C4-2B (cell line): ENCODE measurements at regions not wholly inside any gene's neighbourhood (a gene's known extent, or its start where the extent isn't known, plus 50 kb on each side); places are given as distances from the start of the nearest gene placed in this dataset.

ENCODE experiments used
- ZFX ChIP-seq: fragments of 450-650 bp; IDR thresholded peaks from 2 replicates; pipeline ENCODE4 v1.6.1; 2017
- TF ChIP-seq, protein P1 (sequence below): fragments of 450-650 bp; conservative IDR thresholded peaks from 2 replicates; pipeline ENCODE4 v1.5.1; 2017; ENCODE audit warnings: mild to moderate bottlenecking

DNA sequence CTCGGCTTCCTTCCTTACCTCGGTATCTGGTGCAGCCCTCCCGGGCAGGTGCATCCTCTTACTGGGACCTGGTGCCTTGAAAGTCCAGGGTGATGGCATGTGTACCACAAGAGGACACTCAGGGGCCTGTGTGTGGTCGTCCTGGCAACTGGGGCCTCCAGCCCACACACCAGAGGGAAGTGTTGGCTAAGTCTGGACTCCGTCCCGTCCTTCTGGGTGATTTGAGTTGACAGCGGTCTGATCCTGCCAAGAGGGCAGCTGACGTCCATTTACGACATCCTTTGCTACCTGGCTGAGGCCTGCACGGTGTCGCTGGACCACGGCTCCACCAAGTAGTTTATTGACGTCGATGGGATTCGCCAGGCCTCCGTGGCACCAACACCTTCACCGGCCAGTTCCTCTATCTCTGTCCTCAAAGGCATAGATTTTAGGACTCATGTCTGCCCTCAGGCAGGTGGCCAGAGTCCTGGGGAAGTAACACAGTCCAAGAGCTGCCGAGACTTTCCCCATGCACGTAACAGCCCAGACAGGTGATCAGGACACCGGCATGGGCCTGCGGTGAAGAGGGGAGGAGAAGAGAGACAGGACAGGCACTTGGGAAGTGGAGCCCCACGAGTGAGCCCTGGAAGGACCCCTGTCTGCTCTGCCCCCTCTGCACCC is 186.0 kb upstream of the HDAC4 start:
- TF ChIP-seq, protein P1, sequence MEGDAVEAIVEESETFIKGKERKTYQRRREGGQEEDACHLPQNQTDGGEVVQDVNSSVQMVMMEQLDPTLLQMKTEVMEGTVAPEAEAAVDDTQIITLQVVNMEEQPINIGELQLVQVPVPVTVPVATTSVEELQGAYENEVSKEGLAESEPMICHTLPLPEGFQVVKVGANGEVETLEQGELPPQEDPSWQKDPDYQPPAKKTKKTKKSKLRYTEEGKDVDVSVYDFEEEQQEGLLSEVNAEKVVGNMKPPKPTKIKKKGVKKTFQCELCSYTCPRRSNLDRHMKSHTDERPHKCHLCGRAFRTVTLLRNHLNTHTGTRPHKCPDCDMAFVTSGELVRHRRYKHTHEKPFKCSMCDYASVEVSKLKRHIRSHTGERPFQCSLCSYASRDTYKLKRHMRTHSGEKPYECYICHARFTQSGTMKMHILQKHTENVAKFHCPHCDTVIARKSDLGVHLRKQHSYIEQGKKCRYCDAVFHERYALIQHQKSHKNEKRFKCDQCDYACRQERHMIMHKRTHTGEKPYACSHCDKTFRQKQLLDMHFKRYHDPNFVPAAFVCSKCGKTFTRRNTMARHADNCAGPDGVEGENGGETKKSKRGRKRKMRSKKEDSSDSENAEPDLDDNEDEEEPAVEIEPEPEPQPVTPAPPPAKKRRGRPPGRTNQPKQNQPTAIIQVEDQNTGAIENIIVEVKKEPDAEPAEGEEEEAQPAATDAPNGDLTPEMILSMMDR = no peak
- TF ChIP-seq ZFX = no peak
